Mesendoderm (in vitro differentiated cells): ENCODE measurements at regions not wholly inside any gene's neighbourhood (a gene's known extent, or its start where the extent isn't known, plus 50 kb on each side); places are given as distances from the start of the nearest gene placed in this dataset.

ENCODE experiments used
- DNase-seq: peaks from one replicate; pipeline ENCODE4 v3.0.0; 2013
- H2AK5ac ChIP-seq: 2 replicates; pipeline ENCODE4 v1.6.1; 2013; ENCODE audit warnings: low read length, inconsistent platforms
- H2BK120ac ChIP-seq: 2 replicates; pipeline ENCODE4 v1.6.1; 2013; ENCODE audit warnings: low read depth, mild to moderate bottlenecking, low read length, moderate library complexity, mixed read lengths
- H2BK15ac ChIP-seq: replicated peaks from 2 replicates; pipeline ENCODE4 v1.6.1; 2013; ENCODE audit warnings: low read depth, mild to moderate bottlenecking, moderate library complexity
- H2BK5ac ChIP-seq: 2 replicates; pipeline ENCODE4 v1.6.1; 2013; ENCODE audit warnings: low read length, inconsistent platforms
- H3K18ac ChIP-seq: 2 replicates; pipeline ENCODE4 v1.6.1; 2013; ENCODE audit warnings: mild to moderate bottlenecking, low read length, mixed read lengths
- H3K23ac ChIP-seq: one replicate; pipeline ENCODE4 v1.6.1; 2013; ENCODE audit warnings: low read length
- H3K27ac ChIP-seq: 2 replicates; pipeline ENCODE4 v1.5.1; 2013; ENCODE audit warnings: low read depth, mild to moderate bottlenecking, inconsistent platforms, low read length, moderate library complexity
- H3K27me3 ChIP-seq: 2 replicates; pipeline ENCODE4 v1.6.1; 2013; ENCODE audit warnings: low read length, control low read depth, mild to moderate bottlenecking, inconsistent platforms; ENCODE audit not compliant: insufficient read depth, poor library complexity
- H3K36me3 ChIP-seq: 2 replicates; pipeline ENCODE4 v1.6.1; 2013; ENCODE audit warnings: low read length, inconsistent platforms; ENCODE audit not compliant: control insufficient read depth, insufficient read depth
- H3K4ac ChIP-seq: one replicate; pipeline ENCODE4 v1.6.1; 2013; ENCODE audit warnings: low read depth, mild to moderate bottlenecking, low read length, moderate library complexity
- H3K4me1 ChIP-seq: 2 replicates; pipeline ENCODE4 v1.6.1; 2013; ENCODE audit warnings: low read depth, low read length, inconsistent platforms; ENCODE audit not compliant: control insufficient read depth
- H3K4me2 ChIP-seq: 2 replicates; pipeline ENCODE4 v1.6.1; 2013; ENCODE audit warnings: low read length
- H3K4me3 ChIP-seq: 2 replicates; pipeline ENCODE4 v1.5.1; 2013; ENCODE audit warnings: mild to moderate bottlenecking, low read length
- H3K56ac ChIP-seq: one replicate; pipeline ENCODE4 v1.6.1; 2013; ENCODE audit warnings: low read length
- H3K79me1 ChIP-seq: 2 replicates; pipeline ENCODE4 v1.6.1; 2013; ENCODE audit warnings: low read length, inconsistent platforms
- H3K79me2 ChIP-seq: 2 replicates; pipeline ENCODE4 v1.6.1; 2013; ENCODE audit warnings: mild to moderate bottlenecking, low read length; ENCODE audit not compliant: control insufficient read depth, insufficient read depth
- H3K9ac ChIP-seq: 2 replicates; pipeline ENCODE4 v1.6.1; 2013; ENCODE audit warnings: low read length, inconsistent platforms
- H4K5ac ChIP-seq: one replicate; pipeline ENCODE4 v1.6.1; 2013; ENCODE audit warnings: low read length
- H4K8ac ChIP-seq: one replicate; pipeline ENCODE4 v1.6.1; 2013; ENCODE audit warnings: low read depth, mild to moderate bottlenecking, control low read depth, low read length, moderate library complexity
- WGBS: extraction: QIAGEN DNeasy Blood & Tissue Kit; methylation state at CpG from one replicate; pipeline ENCODE4 v1.1.7; 2013; ENCODE audit warnings: low lambda C conversion rate, missing lambda C conversion rate; ENCODE audit not compliant: insufficient coverage; ENCODE audit errors: extremely low coverage; 5-methylcytosine and 5-hydroxymethylcytosine counted together

DNA sequence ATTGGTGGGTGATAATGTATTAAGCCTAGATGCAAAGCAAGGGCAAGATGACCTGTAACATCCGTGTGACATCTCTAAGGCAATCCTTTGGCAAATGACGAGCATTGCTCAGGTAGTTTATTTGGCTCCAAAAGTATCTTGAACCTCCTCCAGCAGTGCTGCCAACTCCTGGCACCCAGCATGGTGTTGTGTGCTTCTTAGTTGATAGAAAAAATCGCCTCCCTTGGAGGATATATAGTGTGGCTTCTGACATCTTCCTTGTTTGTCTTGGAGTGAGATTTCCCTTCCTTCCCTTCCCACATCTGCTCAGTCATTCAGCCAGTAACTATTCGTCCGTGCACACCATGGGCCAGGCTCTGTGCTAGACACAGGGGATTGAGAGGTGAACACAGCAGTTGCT lies 121.8 kb downstream of the TOMM20 start:
- Histone ChIP-seq H3K4me1 (no peaks in the 10 kb centered on the region), H3K56ac (no peak overlapping the region), H3K4me3 (no peak overlapping the region), H3K9ac (no peak overlapping the region), H3K27ac (no peak overlapping the region), H3K23ac (no peak overlapping the region), H3K36me3 (no peaks in the 10 kb centered on the region), H2AK5ac (no peak overlapping the region), H3K4me2 (no peak overlapping the region), H2BK120ac (no peak overlapping the region), H4K5ac (no peak overlapping the region), H2BK5ac (no peak overlapping the region), H3K79me1 (no peaks in the 10 kb centered on the region), H2BK15ac (no peak overlapping the region), H3K18ac (no peak overlapping the region), H3K4ac (no peak overlapping the region), H4K8ac (no peak overlapping the region), H3K79me2 (no peaks in the 10 kb centered on the region), H3K27me3 (no peaks in the 10 kb centered on the region)
- WGBS, result no CpG with 5 or more reads among the region's 5 CpGs
- no peak for DNase-seq

DNA sequence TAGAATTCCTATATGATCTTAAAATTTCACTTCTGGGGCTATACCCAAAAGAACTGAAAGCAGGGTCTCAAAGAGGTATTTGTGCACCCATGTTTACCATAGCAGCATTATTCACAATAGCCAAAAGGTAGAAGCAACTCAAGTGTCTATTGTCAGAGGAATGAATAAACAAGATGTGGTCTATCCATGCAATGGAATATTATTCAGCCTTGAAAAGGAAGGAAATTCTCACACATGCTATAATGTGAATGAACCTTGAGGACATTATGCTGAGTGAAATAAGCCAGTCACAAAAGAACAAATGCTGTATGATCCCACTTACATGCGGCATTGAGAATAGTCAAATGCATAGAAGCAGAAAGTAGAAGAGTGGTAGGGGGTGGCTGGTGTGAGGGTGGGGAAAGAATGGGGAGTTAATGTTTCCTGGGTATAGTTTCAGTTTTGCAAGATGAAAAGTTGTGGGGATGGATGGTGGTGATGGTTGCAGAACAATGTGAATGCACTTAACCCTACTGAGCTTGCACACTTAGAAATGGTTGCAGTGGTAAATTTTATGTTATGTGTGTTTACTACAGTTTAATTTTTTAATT lies 122.4 kb downstream of the TOMM20 start:
- no peak overlapping the region for H3K4me2 ChIP-seq
- H2AK5ac ChIP-seq, result no peak overlapping the region
- no peaks in the 10 kb centered on the region for H3K79me2 ChIP-seq
- H4K8ac ChIP-seq, result no peak overlapping the region
- no peaks in the 10 kb centered on the region for H3K79me1 ChIP-seq
- H4K5ac ChIP-seq, result no peak overlapping the region
- H3K4me3 ChIP-seq, result no peak overlapping the region
- WGBS, result no CpG with 5 or more reads among the region's 1 CpG
- no peaks in the 10 kb centered on the region for H3K36me3 ChIP-seq
- H2BK5ac ChIP-seq, result no peak overlapping the region
- H3K4ac ChIP-seq, result no peak overlapping the region
- H3K4me1 ChIP-seq, result no peaks in the 10 kb centered on the region
- H2BK120ac ChIP-seq, result no peak overlapping the region
- DNase-seq, result no peak
- H3K23ac ChIP-seq, result no peak overlapping the region
- no peak overlapping the region for H3K18ac ChIP-seq
- H3K27me3 ChIP-seq, result no peaks in the 10 kb centered on the region
- H2BK15ac ChIP-seq, result no peak overlapping the region
- no peak overlapping the region for H3K9ac ChIP-seq
- no peak overlapping the region for H3K56ac ChIP-seq
- H3K27ac ChIP-seq, result no peak overlapping the region

DNA sequence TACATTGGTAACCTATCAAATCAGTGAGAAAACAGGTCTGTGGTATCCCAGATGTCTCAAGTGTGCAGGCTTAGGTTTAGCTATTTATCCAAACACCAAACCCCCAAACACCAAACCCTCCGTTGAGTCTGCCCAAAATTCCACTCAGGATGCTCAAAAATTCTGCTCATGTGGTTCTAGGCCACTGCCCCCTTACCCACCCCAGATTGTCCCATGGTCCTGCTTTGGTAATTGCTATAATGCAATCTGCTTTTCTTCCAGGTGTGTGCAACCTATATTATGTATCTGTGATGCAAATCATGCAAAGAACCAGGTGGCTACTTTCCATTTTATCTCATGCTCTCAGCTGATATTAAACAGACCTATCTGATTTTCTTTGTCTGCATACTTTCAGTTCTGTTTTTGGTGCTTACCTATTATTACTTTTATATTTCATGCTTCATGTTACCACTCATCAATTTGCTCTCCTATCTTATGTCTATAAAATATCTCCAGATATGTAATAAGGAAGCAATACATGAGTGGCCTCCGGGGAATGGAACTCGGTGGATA lies 123.7 kb downstream of the TOMM20 start:
- Histone ChIP-seq H3K4ac (no peak overlapping the region), H3K9ac (no peak overlapping the region), H2BK15ac (no peak overlapping the region), H3K23ac (no peak overlapping the region), H3K27ac (no peak overlapping the region), H2BK120ac (no peak overlapping the region), H2AK5ac (no peak overlapping the region), H3K4me3 (no peak overlapping the region), H3K4me1 (no peaks in the 10 kb centered on the region), H2BK5ac (no peak overlapping the region), H4K8ac (no peak overlapping the region), H3K4me2 (no peak overlapping the region), H3K27me3 (no peaks in the 10 kb centered on the region), H3K79me2 (no peaks in the 10 kb centered on the region), H3K79me1 (no peaks in the 10 kb centered on the region), H3K36me3 (no peaks in the 10 kb centered on the region), H4K5ac (no peak overlapping the region), H3K56ac (no peak overlapping the region), H3K18ac (no peak overlapping the region)
- no CpG with 5 or more reads among the region's 3 CpGs for WGBS
- DNase-seq, result no peak

DNA sequence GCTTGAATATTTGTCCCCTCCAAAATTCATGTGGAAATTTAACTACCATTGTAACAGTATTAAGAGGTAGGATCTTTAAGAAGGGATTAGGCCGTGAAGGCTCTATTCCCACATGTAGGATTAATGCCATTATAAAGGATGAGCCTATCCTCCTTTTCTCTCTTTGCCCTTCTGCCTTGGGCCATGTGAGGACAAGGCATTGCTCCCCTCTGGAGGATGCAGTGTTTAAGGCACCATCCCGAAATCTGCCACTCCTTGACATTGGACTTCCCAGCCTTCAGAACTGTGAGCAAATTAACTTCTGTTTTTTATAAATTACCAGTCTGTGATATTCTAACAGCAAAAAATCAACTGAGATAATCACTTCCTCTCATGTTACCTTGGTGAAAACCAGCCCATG lies 124.4 kb downstream of the TOMM20 start:
- no peaks in the 10 kb centered on the region for H3K79me2 ChIP-seq
- no peak overlapping the region for H4K5ac ChIP-seq
- no peaks in the 10 kb centered on the region for H3K4me1 ChIP-seq
- H3K4ac ChIP-seq, result no peak overlapping the region
- H4K8ac ChIP-seq, result no peak overlapping the region
- H2BK120ac ChIP-seq, result no peak overlapping the region
- no peak for DNase-seq
- no peaks in the 10 kb centered on the region for H3K27me3 ChIP-seq
- WGBS, result no CpG with 5 or more reads among the region's 2 CpGs
- H3K9ac ChIP-seq, result no peak overlapping the region
- H3K56ac ChIP-seq, result no peak overlapping the region
- no peak overlapping the region for H2BK5ac ChIP-seq
- no peak overlapping the region for H3K4me2 ChIP-seq
- no peak overlapping the region for H3K4me3 ChIP-seq
- H3K36me3 ChIP-seq, result no peaks in the 10 kb centered on the region
- no peak overlapping the region for H3K23ac ChIP-seq
- no peak overlapping the region for H2BK15ac ChIP-seq
- H3K79me1 ChIP-seq, result no peaks in the 10 kb centered on the region
- H3K27ac ChIP-seq, result no peak overlapping the region
- H3K18ac ChIP-seq, result no peak overlapping the region
- H2AK5ac ChIP-seq, result no peak overlapping the region

DNA sequence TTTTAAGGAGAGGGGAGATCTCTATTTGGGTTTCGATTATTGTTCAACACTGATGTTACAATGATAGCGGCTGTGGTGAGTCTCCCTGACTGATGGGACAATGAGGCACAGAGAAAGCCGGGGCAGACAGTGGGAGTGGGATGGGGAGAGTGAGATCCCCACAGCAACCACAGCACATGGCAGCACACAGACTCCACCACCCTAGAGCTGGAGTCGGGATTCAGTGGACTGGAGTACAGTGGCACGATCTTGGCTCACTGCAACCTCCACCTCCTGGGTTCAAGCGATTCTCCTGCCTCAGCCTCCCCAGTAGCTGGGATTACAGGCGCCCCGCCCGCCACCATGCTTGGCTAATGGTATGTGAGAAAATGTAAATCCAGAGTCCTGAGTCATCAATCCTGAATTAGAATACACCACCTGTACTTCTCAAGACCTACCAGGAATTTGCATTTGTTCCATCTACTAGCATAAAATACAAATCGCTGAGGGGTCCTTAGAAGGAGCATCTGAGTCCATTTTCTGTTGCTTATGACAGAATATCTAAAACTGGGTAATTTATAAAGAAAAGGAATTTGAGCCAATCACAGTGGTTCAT lies 125.8 kb downstream of the TOMM20 start:
- Histone ChIP-seq H3K4me3 (no peak overlapping the region), H2AK5ac (no peak overlapping the region), H3K9ac (no peak overlapping the region), H2BK15ac (no peak overlapping the region), H3K27me3 (no peaks in the 10 kb centered on the region), H4K8ac (no peak overlapping the region), H3K79me1 (no peaks in the 10 kb centered on the region), H3K4me2 (no peak overlapping the region), H3K4me1 (no peaks in the 10 kb centered on the region), H3K4ac (no peak overlapping the region), H3K79me2 (no peaks in the 10 kb centered on the region), H3K23ac (no peak overlapping the region), H3K18ac (no peak overlapping the region), H3K27ac (no peak overlapping the region), H3K56ac (no peak overlapping the region), H2BK5ac (no peak overlapping the region), H2BK120ac (no peak overlapping the region), H3K36me3 (no peaks in the 10 kb centered on the region), H4K5ac (no peak overlapping the region)
- no peak for DNase-seq
- no CpG with 5 or more reads among the region's 10 CpGs for WGBS

DNA sequence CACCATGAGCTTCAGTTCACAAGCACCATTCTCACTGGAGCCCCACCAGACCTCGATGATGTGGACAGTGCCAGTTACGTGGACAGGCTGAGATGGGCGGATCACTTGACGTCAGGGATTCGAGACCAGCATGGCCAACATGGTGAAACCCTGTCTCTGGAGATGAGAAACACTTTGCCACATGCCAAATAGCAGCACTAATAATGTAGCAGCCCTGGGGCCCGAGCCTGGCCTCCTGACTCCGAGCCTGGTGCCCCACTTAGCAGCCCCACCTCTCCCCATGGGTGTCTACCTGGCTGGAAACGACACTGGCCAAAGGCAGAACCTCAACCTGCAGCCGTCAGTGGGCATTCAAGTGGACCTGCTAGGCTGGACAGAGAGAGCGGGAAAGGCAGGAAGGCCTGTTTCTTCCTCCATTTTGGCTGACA lies 129.1 kb downstream of the TOMM20 start:
- WGBS, result no CpG with 5 or more reads among the region's 10 CpGs

More for the DNA sequence above, 129.1 kb downstream of the TOMM20 start:
- Histone ChIP-seq H3K56ac (no peak overlapping the region), H3K27ac (no peak overlapping the region), H4K8ac (no peak overlapping the region), H3K23ac (no peak overlapping the region), H3K79me2 (no peaks in the 10 kb centered on the region), H3K4me2 (no peak overlapping the region), H2BK120ac (no peak overlapping the region), H3K79me1 (no peaks in the 10 kb centered on the region), H3K4me3 (no peak overlapping the region), H2BK15ac (no peak overlapping the region), H3K9ac (no peak overlapping the region), H3K36me3 (no peaks in the 10 kb centered on the region), H3K4me1 (no peaks in the 10 kb centered on the region), H3K27me3 (no peaks in the 10 kb centered on the region), H3K4ac (no peak overlapping the region), H4K5ac (no peak overlapping the region), H2AK5ac (no peak overlapping the region), H3K18ac (no peak overlapping the region), H2BK5ac (no peak overlapping the region)
- DNase-seq, result no peak
